ENCODE measurements at regions not wholly inside any gene's neighbourhood (a gene's known extent, or its start where the extent isn't known, plus 50 kb on each side); places are given as distances from the start of the nearest gene placed in this dataset.

DNA sequence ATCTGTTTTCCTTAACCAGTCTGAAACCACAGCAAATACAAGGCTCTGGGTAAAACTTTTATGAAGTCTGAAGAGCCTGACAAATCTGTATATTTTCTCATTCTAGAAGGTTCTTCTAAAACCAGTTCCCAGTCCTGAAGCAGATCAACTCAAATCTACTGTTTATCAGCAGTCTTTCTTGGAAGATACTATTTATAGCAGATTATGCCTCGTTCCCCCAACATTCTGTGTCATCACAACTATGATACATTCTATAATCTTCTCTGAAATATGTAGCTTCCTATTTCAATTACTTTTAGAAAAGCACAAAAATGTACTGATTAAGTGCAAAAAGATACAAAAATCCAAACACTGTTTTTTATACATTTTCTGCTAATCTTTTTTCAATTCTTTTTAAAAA lies 67.5 kb downstream of the NIBAN1 start:
- Histone ChIP-seq H3K27me3 (ENCODE audit: insufficient read depth, low read depth, severe bottlenecking) (no peaks in the 10 kb centered on the region), H3K27ac (no peak overlapping the region), H3K9me3 (ENCODE audit: severe bottlenecking) (no peaks in the 10 kb centered on the region), H3K36me3 (no peaks in the 10 kb centered on the region), H3K4me3 (ENCODE audit: low read depth, low read length) (no peak overlapping the region)
- DNase-seq = no peak
- TF ChIP-seq, protein P1, sequence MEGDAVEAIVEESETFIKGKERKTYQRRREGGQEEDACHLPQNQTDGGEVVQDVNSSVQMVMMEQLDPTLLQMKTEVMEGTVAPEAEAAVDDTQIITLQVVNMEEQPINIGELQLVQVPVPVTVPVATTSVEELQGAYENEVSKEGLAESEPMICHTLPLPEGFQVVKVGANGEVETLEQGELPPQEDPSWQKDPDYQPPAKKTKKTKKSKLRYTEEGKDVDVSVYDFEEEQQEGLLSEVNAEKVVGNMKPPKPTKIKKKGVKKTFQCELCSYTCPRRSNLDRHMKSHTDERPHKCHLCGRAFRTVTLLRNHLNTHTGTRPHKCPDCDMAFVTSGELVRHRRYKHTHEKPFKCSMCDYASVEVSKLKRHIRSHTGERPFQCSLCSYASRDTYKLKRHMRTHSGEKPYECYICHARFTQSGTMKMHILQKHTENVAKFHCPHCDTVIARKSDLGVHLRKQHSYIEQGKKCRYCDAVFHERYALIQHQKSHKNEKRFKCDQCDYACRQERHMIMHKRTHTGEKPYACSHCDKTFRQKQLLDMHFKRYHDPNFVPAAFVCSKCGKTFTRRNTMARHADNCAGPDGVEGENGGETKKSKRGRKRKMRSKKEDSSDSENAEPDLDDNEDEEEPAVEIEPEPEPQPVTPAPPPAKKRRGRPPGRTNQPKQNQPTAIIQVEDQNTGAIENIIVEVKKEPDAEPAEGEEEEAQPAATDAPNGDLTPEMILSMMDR (IDR thresholded peaks at IDR 0.05; ENCODE audit: low read depth, low read length) = no peak

DNA sequence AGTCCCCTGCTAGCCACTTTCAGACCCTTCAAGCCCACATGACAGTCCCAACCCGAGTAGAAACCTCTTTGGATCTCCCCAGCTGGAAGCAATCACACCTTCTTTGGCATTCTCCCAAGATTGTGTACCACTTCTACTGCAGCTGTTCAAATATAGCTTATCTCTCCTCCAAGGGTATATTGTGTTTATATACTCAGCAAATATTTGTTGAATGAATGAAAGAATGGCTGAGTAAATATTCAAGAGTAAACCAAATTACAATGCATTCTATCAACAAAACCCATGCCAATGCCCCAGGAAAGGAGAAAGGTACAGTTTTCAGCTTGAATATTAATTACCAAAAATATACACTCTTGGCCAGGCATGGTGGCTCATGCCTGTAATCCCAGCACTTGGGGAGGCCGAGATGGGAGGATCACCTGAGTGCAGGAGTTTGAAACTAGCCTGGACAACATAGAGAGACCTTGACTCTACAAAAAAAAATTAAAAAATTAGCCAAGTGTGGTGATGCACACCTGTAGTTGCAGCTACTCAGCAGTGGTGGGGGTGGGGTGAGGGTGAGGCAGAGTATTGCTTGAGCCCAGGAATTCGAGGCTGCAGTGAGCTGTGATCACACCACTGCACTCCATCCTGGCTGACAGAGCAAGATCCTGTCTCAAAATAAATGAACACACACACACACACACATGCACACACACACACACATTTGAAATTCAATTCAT lies 68.5 kb downstream of the NIBAN1 start:
- Histone ChIP-seq H3K36me3 (no peaks in the 10 kb centered on the region), H3K4me3 (ENCODE audit: low read depth, low read length) (no peak overlapping the region), H3K27ac (no peak overlapping the region), H3K9me3 (ENCODE audit: severe bottlenecking) (no peaks in the 10 kb centered on the region), H3K27me3 (ENCODE audit: insufficient read depth, low read depth, severe bottlenecking) (no peaks in the 10 kb centered on the region)
- TF ChIP-seq, protein P1 (IDR thresholded peaks at IDR 0.05; ENCODE audit: low read depth, low read length) = no peak
- DNase-seq = no peak

DNA sequence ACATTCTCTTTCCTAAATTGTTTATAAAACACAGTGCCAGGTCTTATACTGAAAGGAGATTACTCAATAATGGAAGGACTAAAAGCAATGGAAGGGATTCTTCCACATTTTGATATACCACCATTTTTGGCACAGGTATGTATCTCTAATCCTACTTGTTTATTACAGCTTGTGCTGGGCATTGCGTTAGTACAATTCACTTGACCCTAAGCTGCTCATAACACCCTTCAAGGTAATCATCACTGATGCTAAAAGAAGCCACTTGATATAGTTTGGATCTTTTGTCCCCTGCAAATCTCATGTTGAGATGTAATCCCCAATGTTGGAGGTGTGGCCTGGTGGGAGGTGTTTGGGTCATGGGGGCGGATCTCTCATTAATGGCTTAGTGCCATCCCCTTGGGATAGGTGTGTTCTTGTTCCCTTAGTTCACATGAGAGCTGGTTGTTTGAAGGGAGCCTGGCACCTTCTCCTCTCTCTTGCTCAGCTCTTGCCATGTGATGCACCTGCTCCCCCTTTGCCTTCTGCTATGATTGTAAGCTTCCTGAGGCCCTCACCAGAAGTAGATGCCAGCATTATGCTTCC lies 71.1 kb downstream of the NIBAN1 start:
- Histone ChIP-seq H3K27me3 (ENCODE audit: insufficient read depth, low read depth, severe bottlenecking) (no peaks in the 10 kb centered on the region), H3K4me3 (ENCODE audit: low read depth, low read length) (no peak overlapping the region), H3K36me3 (no peaks in the 10 kb centered on the region), H3K9me3 (ENCODE audit: severe bottlenecking) (no peaks in the 10 kb centered on the region), H3K27ac (no peak overlapping the region)
- no peak for DNase-seq
- TF ChIP-seq, protein P1 (IDR thresholded peaks at IDR 0.05; ENCODE audit: low read depth, low read length) = no peak

DNA sequence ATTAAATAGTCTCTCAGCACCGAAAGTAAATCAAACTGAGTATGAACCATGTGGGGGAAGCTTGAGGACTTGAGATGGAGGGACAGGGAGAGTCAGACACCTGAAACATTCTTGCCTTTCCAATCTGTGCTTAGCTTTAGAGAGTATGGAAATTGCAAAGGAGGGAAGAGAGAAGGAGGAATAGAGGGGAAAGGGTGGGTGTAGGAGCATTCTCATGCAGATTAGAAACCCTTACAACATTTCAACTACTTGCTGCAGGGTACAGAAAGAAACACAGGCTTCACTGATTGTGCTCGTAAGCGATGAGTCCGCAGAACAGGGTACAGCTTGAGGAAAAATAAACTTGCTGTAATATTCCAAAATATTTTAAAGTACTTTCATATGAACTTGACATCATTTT lies 73.8 kb downstream of the NIBAN1 start:
- no peak for DNase-seq
- TF ChIP-seq, protein P1 (IDR thresholded peaks at IDR 0.05; ENCODE audit: low read depth, low read length) = no peak
- H3K4me3 ChIP-seq (ENCODE audit: low read depth, low read length) = no peak overlapping the region

DNA sequence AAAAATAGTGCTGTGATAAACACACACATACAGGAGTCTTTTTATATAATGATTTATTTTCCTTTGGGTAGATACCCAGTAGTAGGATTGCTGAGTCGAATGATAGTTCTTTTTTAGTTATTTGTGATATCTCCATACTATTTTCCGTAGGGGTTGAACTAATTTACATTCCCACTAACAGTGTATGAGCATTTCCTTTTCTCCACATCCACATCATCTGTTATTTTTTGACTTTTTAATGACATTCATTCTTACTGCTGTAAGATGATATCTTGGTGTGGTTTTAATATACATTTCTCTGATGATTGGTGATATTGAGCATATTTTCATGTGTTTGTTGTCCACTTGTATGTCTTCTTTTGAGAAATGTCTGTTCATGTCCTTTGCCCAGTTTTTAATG lies 78.3 kb downstream of the NIBAN1 start:
- Histone ChIP-seq H3K36me3 (no peaks in the 10 kb centered on the region), H3K27me3 (ENCODE audit: insufficient read depth, low read depth, severe bottlenecking) (no peaks in the 10 kb centered on the region), H3K4me3 (ENCODE audit: low read depth, low read length) (no peak overlapping the region), H3K9me3 (ENCODE audit: severe bottlenecking) (no peaks in the 10 kb centered on the region), H3K27ac (no peak overlapping the region)
- TF ChIP-seq, protein P1 (IDR thresholded peaks at IDR 0.05; ENCODE audit: low read depth, low read length) = no peak
- no peak for DNase-seq

More for the DNA sequence above, 73.8 kb downstream of the NIBAN1 start:
- Histone ChIP-seq H3K9me3 (ENCODE audit: severe bottlenecking) (no peaks in the 10 kb centered on the region), H3K27ac (no peak overlapping the region), H3K27me3 (ENCODE audit: insufficient read depth, low read depth, severe bottlenecking) (no peaks in the 10 kb centered on the region), H3K36me3 (no peaks in the 10 kb centered on the region)

All from WERI-Rb-1 (cell line).